Neural cell (in vitro differentiated cells): ENCODE measurements at regions not wholly inside any gene's neighbourhood (a gene's known extent, or its start where the extent isn't known, plus 50 kb on each side); places are given as distances from the start of the nearest gene placed in this dataset.

Source experiments
- CTCF ChIP-seq: fragments of 450-650 bp; IDR thresholded peaks from 2 replicates; pipeline ENCODE4 v1.5.1; 2014; ENCODE audit warnings: antibody characterized with exemption, mild to moderate bottlenecking, moderate library complexity; ENCODE audit not compliant: poor library complexity, severe bottlenecking
- EP300 ChIP-seq: fragments of 450-650 bp; conservative IDR thresholded peaks from 2 replicates; pipeline ENCODE4 v1.6.1; 2014; ENCODE audit warnings: antibody characterized with exemption, mild to moderate bottlenecking, moderate library complexity; ENCODE audit not compliant: poor library complexity, severe bottlenecking
- EZH2 ChIP-seq: fragments of 200-600, 300-800 bp; shearing (Covaris generic), sonication (generic); IDR thresholded peaks from 2 replicates; pipeline ENCODE4 v1.6.1; 2014; ENCODE audit warnings: antibody characterized with exemption, low read length, borderline replicate concordance, mild to moderate bottlenecking; ENCODE audit not compliant: insufficient read depth, poor library complexity, severe bottlenecking
- POLR2AphosphoS5 ChIP-seq: IDR thresholded peaks from 2 replicates; pipeline ENCODE4 v1.6.1; 2012
- SMC3 ChIP-seq: fragments of 450-650 bp; conservative IDR thresholded peaks from 2 replicates; pipeline ENCODE4 v1.6.1; 2014; ENCODE audit warnings: antibody characterized with exemption, mild to moderate bottlenecking, moderate library complexity; ENCODE audit not compliant: poor library complexity
- TAF1 ChIP-seq: IDR thresholded peaks from 2 replicates; pipeline ENCODE4 v1.6.1; 2012; ENCODE audit warnings: low read depth

- TF ChIP-seq CTCF (no peak), TAF1 (no peak), POLR2AphosphoS5 (no peak), SMC3 (no peak), EP300 (no peak), EZH2 (no peak)
Observed at GRCh38 chr6:132188556-132189264, 212.6 kb downstream of the MOXD1 start.
